ENCODE measurements at regions not wholly inside any gene's neighbourhood (a gene's known extent, or its start where the extent isn't known, plus 50 kb on each side); places are given as distances from the start of the nearest gene placed in this dataset.
"Not testable (repeated sequence)": the region's sequence is repeated elsewhere in the genome, so short reads cannot be mapped to it uniquely, and the experiment has no call there.

GRCh38 chr12:88313554-88313953, 171.4 kb downstream of the TMTC3 start:
- no peak for DNase-seq

GRCh38 chr12:88314706-88315105, 172.6 kb downstream of the TMTC3 start:
- no peak for DNase-seq

- no peak for DNase-seq
Measured at GRCh38 chr12:88318726-88319125, 176.6 kb downstream of the TMTC3 start.

- no peak for DNase-seq
Measured at GRCh38 chr12:88325076-88325815, 183.1 kb downstream of the TMTC3 start.

- DNase-seq = no peak
Measured at GRCh38 chr12:88325816-88326189, 183.7 kb downstream of the TMTC3 start.

- DNase-seq = no peak
Measured at GRCh38 chr12:88327276-88327675, 185.2 kb downstream of the TMTC3 start.

GRCh38 chr12:88328090-88328489, 186.0 kb downstream of the TMTC3 start:
- DNase-seq = no peak

GRCh38 chr12:88329833-88330232, 187.7 kb downstream of the TMTC3 start:
- no peak for DNase-seq

- DNase-seq = no peak
Measured at GRCh38 chr12:88334271-88334670, 192.2 kb downstream of the TMTC3 start.

- DNase-seq = no peak
Measured at GRCh38 chr12:88336076-88336739, 194.1 kb downstream of the TMTC3 start.

- DNase-seq = no peak
Measured at GRCh38 chr12:88338486-88338885, 196.4 kb downstream of the TMTC3 start.

GRCh38 chr12:88339254-88339949, 197.3 kb downstream of the TMTC3 start:
- no peak for DNase-seq

GRCh38 chr12:88339966-88340365, 197.9 kb downstream of the TMTC3 start:
- DNase-seq = no peak

GRCh38 chr12:88342251-88342806, 200.2 kb downstream of the TMTC3 start:
- no peak for DNase-seq

- no peak for DNase-seq
Measured at GRCh38 chr12:88351146-88351545, 209.0 kb downstream of the TMTC3 start.

- DNase-seq = no peak
Measured at GRCh38 chr12:88354691-88355090, 212.6 kb downstream of the TMTC3 start.

- no peak for DNase-seq
Measured at GRCh38 chr12:88360343-88360742, 218.2 kb downstream of the TMTC3 start.

- DNase-seq = no peak
Measured at GRCh38 chr12:88361493-88361892, 218.8 kb downstream of the KITLG start.

GRCh38 chr12:88362439-88362838, 217.8 kb downstream of the KITLG start:
- no peak for DNase-seq

- no peak for DNase-seq
Measured at GRCh38 chr12:88365403-88365802, 214.9 kb downstream of the KITLG start.

GRCh38 chr12:88366101-88366500, 214.2 kb downstream of the KITLG start:
- no peak for DNase-seq

GRCh38 chr12:88367231-88367630, 213.0 kb downstream of the KITLG start:
- DNase-seq = no peak

- DNase-seq = not testable (repeated sequence)
Measured at GRCh38 chr12:88368077-88368476, 212.2 kb downstream of the KITLG start.
